ENCODE measurements at regions not wholly inside any gene's neighbourhood (a gene's known extent, or its start where the extent isn't known, plus 50 kb on each side); places are given as distances from the start of the nearest gene placed in this dataset.
"Not testable (repeated sequence)": the region's sequence is repeated elsewhere in the genome, so short reads cannot be mapped to it uniquely, and the experiment has no call there.

DNA sequence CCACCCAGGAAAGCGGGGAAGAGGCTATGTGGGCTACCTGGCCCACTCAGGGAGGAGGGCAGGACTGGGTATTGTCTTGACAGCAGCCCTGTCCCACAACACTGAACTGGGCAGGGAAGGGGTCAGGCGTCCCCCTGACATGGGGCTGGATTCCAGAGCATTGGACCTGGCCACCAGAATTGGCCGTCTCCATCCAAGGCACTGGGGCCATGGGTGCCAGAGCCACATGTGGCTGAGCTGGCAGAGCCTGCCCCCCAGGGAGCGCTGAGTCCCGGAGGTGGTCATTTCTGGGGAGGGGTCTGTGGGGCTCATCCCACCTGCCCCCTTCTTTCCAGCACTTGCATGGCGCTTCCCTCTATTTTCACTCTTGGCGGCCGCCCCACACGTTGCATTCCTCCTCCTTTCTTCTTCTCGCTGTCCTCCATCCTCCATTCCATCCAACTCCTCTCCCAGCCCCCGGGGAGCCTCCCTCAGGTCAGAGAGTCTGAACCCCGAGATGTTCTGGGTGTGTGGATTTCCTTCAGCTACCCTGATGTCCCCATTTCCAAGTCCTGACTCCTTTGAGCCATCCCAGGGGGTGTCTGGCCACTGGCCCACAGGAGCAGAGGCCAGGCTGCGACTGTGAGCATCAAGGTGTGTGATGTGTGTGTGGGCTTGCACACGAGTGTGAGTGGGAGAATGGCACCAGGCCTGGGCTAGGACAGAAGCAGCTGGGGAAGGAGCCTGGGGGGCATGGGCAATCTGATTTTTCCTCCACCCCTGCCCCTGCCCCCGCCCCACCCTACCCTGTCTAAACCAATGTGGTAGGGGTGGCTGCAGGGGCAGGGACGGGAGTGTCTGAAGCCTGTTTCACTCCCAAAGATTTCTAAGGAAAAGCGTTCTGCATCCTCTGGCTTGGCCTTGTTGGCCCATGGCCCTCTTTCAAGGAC lies 171.2 kb downstream of the TBC1D2B start:
- TF ChIP-seq, protein P1, sequence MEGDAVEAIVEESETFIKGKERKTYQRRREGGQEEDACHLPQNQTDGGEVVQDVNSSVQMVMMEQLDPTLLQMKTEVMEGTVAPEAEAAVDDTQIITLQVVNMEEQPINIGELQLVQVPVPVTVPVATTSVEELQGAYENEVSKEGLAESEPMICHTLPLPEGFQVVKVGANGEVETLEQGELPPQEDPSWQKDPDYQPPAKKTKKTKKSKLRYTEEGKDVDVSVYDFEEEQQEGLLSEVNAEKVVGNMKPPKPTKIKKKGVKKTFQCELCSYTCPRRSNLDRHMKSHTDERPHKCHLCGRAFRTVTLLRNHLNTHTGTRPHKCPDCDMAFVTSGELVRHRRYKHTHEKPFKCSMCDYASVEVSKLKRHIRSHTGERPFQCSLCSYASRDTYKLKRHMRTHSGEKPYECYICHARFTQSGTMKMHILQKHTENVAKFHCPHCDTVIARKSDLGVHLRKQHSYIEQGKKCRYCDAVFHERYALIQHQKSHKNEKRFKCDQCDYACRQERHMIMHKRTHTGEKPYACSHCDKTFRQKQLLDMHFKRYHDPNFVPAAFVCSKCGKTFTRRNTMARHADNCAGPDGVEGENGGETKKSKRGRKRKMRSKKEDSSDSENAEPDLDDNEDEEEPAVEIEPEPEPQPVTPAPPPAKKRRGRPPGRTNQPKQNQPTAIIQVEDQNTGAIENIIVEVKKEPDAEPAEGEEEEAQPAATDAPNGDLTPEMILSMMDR (IDR thresholded peaks at IDR 0.05) = not testable (repeated sequence)
- TF ChIP-seq EZH2phosphoT487 (IDR thresholded peaks at IDR 0.05) = not testable (repeated sequence)

Data from neural progenitor cell (in vitro differentiated cells).